Muscle layer of duodenum (tissue), 2 donors: ENCODE measurements at regions not wholly inside any gene's neighbourhood (a gene's known extent, or its start where the extent isn't known, plus 50 kb on each side); places are given as distances from the start of the nearest gene placed in this dataset.

ENCODE experiments used
- H3K27ac ChIP-seq: one replicate; pipeline ENCODE4 v1.7.0; 2013; ENCODE audit warnings: mild to moderate bottlenecking, low read length
- H3K27me3 ChIP-seq: one replicate; pipeline ENCODE4 v1.7.0; 2013; ENCODE audit warnings: low read depth, mild to moderate bottlenecking, control low read depth, low read length
- H3K36me3 ChIP-seq, 2 donors: one replicate each; pipeline ENCODE4 v1.7.0; 2013; ENCODE audit warnings: low read length in 2 of 2, control low read depth in 1 of 2, mild to moderate bottlenecking in 1 of 2; ENCODE audit not compliant: insufficient read depth in 2 of 2, control insufficient read depth in 1 of 2
- H3K4me1 ChIP-seq, 2 donors: one replicate each; pipeline ENCODE4 v1.7.0; 2013; ENCODE audit warnings: low read length in 2 of 2, mild to moderate bottlenecking in 2 of 2, control low read depth in 1 of 2, moderate library complexity in 1 of 2; ENCODE audit not compliant: insufficient read depth in 2 of 2, control insufficient read depth in 1 of 2
- H3K4me3 ChIP-seq, 2 donors: one replicate each; pipeline ENCODE4 v1.7.0; 2013; ENCODE audit warnings: low read length in 2 of 2, low read depth in 1 of 2, mild to moderate bottlenecking in 1 of 2
- H3K9me3 ChIP-seq, 2 donors: one replicate each; pipeline ENCODE4 v1.7.0; 2013; ENCODE audit warnings: low read length in 2 of 2, control low read depth in 1 of 2, mild to moderate bottlenecking in 1 of 2; ENCODE audit not compliant: control insufficient read depth in 1 of 2
- donor health status: healthy.

GRCh38 chr2:2763351-2764000 lies 432.4 kb upstream of the MYT1L start:
- Histone ChIP-seq H3K4me3 (no peak overlapping the region), H3K36me3 (no peaks in the 10 kb centered on the region), H3K27ac (no peak overlapping the region)

GRCh38 chr2:2762913-2763312 lies 431.8 kb upstream of the MYT1L start:
- Histone ChIP-seq H3K4me1 (peaks cover 8 to 15% of the 10 kb centered on the region in 2 donors), H3K9me3 (peaks cover 0 to 9% of the 10 kb centered on the region in 2 donors), H3K4me3 (no peak overlapping the region), H3K27me3 (no peaks in the 10 kb centered on the region), H3K27ac (no peak overlapping the region), H3K36me3 (no peaks in the 10 kb centered on the region)

More at GRCh38 chr2:2763351-2764000, 432.4 kb upstream of the MYT1L start:
- H3K4me1 ChIP-seq = peaks cover 8 to 15% of the 10 kb centered on the region in 2 donors
- no peaks in the 10 kb centered on the region for H3K27me3 ChIP-seq
- peaks cover 0 to 9% of the 10 kb centered on the region in 2 donors for H3K9me3 ChIP-seq

GRCh38 chr2:2762166-2762908 lies 431.3 kb upstream of the MYT1L start:
- H3K9me3 ChIP-seq = peaks cover 0 to 9% of the 10 kb centered on the region in 2 donors
- no peak overlapping the region for H3K4me3 ChIP-seq
- no peak overlapping the region for H3K27ac ChIP-seq
- H3K4me1 ChIP-seq = peaks cover 8 to 15% of the 10 kb centered on the region in 2 donors
- no peaks in the 10 kb centered on the region for H3K27me3 ChIP-seq
- no peaks in the 10 kb centered on the region for H3K36me3 ChIP-seq

GRCh38 chr2:2758793-2759367 lies 427.8 kb upstream of the MYT1L start:
- H3K4me1 ChIP-seq = peaks cover 1 to 11% of the 10 kb centered on the region in 2 donors
- peaks cover 0 to 11% of the 10 kb centered on the region in 2 donors for H3K9me3 ChIP-seq
- H3K4me3 ChIP-seq = no peak overlapping the region
- H3K27ac ChIP-seq = no peak overlapping the region
- H3K27me3 ChIP-seq = no peaks in the 10 kb centered on the region
- H3K36me3 ChIP-seq = no peaks in the 10 kb centered on the region

- H3K4me3 ChIP-seq = no peak overlapping the region
- no peak overlapping the region for H3K27ac ChIP-seq
- no peaks in the 10 kb centered on the region for H3K36me3 ChIP-seq
- peaks cover 0 to 14% of the 10 kb centered on the region in 2 donors for H3K9me3 ChIP-seq
- H3K27me3 ChIP-seq = no peaks in the 10 kb centered on the region
- no peaks in the 10 kb centered on the region for H3K4me1 ChIP-seq
These were observed 426.7 kb upstream of the MYT1L start for GRCh38 chr2:2757764-2758163.

GRCh38 chr2:2756886-2757285 lies 425.8 kb upstream of the MYT1L start:
- Histone ChIP-seq H3K9me3 (peaks cover 0 to 14% of the 10 kb centered on the region in 2 donors), H3K36me3 (no peaks in the 10 kb centered on the region), H3K4me1 (no peaks in the 10 kb centered on the region), H3K27ac (no peak overlapping the region), H3K4me3 (no peak overlapping the region), H3K27me3 (no peaks in the 10 kb centered on the region)

- no peaks in the 10 kb centered on the region for H3K4me1 ChIP-seq
- no peak overlapping the region for H3K4me3 ChIP-seq
- no peaks in the 10 kb centered on the region for H3K36me3 ChIP-seq
These were observed 424.9 kb upstream of the MYT1L start for GRCh38 chr2:2755990-2756389.

GRCh38 chr2:2754940-2755339 lies 423.9 kb upstream of the MYT1L start:
- Histone ChIP-seq H3K4me3 (no peak overlapping the region), H3K9me3 (peaks cover 0 to 5% of the 10 kb centered on the region in 2 donors), H3K27me3 (no peaks in the 10 kb centered on the region), H3K36me3 (no peaks in the 10 kb centered on the region), H3K4me1 (no peaks in the 10 kb centered on the region), H3K27ac (no peak overlapping the region)

More at GRCh38 chr2:2755990-2756389, 424.9 kb upstream of the MYT1L start:
- H3K27ac ChIP-seq = no peak overlapping the region
- no peaks in the 10 kb centered on the region for H3K27me3 ChIP-seq
- H3K9me3 ChIP-seq = peaks cover 0 to 14% of the 10 kb centered on the region in 2 donors

GRCh38 chr2:2751715-2752315 lies 420.7 kb upstream of the MYT1L start:
- Histone ChIP-seq H3K4me1 (no peaks in the 10 kb centered on the region), H3K4me3 (no peak overlapping the region), H3K36me3 (no peaks in the 10 kb centered on the region), H3K9me3 (peaks cover 0 to 5% of the 10 kb centered on the region in 2 donors), H3K27me3 (no peaks in the 10 kb centered on the region), H3K27ac (no peak overlapping the region)

GRCh38 chr2:2750867-2751714 lies 420.0 kb upstream of the MYT1L start:
- H3K4me1 ChIP-seq = no peaks in the 10 kb centered on the region
- no peak overlapping the region for H3K4me3 ChIP-seq
- peaks cover 0 to 5% of the 10 kb centered on the region in 2 donors for H3K9me3 ChIP-seq
- no peak overlapping the region for H3K27ac ChIP-seq
- H3K27me3 ChIP-seq = no peaks in the 10 kb centered on the region
- no peaks in the 10 kb centered on the region for H3K36me3 ChIP-seq
